ENCODE measurements at regions not wholly inside any gene's neighbourhood (a gene's known extent, or its start where the extent isn't known, plus 50 kb on each side); places are given as distances from the start of the nearest gene placed in this dataset.

GRCh38 chr13:37942929-37943328 lies 73.4 kb upstream of the TRPC4 start:
- no peak overlapping the region for H3K4me3 Mint-ChIP-seq
- H3K4me1 Mint-ChIP-seq (ENCODE audit: low read depth): no peaks in the 10 kb centered on the region

GRCh38 chr13:37934339-37935191 lies 65.0 kb upstream of the TRPC4 start:
- intact Hi-C loops (cut with micrococcal nuclease): no loop called here
- H3K27me3 Mint-ChIP-seq (ENCODE audit: insufficient read depth): no peaks in the 10 kb centered on the region
- peaks cover 6% of the 10 kb centered on the region for H3K9me3 Mint-ChIP-seq

More at GRCh38 chr13:37942929-37943328, 73.4 kb upstream of the TRPC4 start:
- Mint-ChIP-seq H3K36me3 (ENCODE audit: low read depth) (no peaks in the 10 kb centered on the region), H3K9me3 (peaks cover 5% of the 10 kb centered on the region), H3K27me3 (ENCODE audit: insufficient read depth) (no peaks in the 10 kb centered on the region), H3K27ac (no peak overlapping the region)
- intact Hi-C loops (cut with micrococcal nuclease): no loop called here
- DNase-seq (ENCODE audit: low spot score): no peak

GRCh38 chr13:37929308-37929707 lies 59.7 kb upstream of the TRPC4 start:
- intact Hi-C loops (cut with micrococcal nuclease): no loop called here
- Mint-ChIP-seq H3K4me3 (no peak overlapping the region), H3K4me1 (ENCODE audit: low read depth) (no peaks in the 10 kb centered on the region), H3K27me3 (ENCODE audit: insufficient read depth) (no peaks in the 10 kb centered on the region), H3K36me3 (ENCODE audit: low read depth) (no peaks in the 10 kb centered on the region), H3K27ac (no peak overlapping the region), H3K9me3 (no peaks in the 10 kb centered on the region)
- DNase-seq (ENCODE audit: low spot score): no peak

More at GRCh38 chr13:37934339-37935191, 65.0 kb upstream of the TRPC4 start:
- no peak overlapping the region for H3K27ac Mint-ChIP-seq
- no peak overlapping the region for H3K4me3 Mint-ChIP-seq
- DNase-seq (ENCODE audit: low spot score): no peak
- H3K4me1 Mint-ChIP-seq (ENCODE audit: low read depth): no peaks in the 10 kb centered on the region
- no peaks in the 10 kb centered on the region for H3K36me3 Mint-ChIP-seq (ENCODE audit: low read depth)

GRCh38 chr13:37927561-37927960 lies 58.0 kb upstream of the TRPC4 start:
- no peak for DNase-seq (ENCODE audit: low spot score)
- Mint-ChIP-seq H3K4me3 (no peak overlapping the region), H3K9me3 (no peaks in the 10 kb centered on the region), H3K27ac (no peak overlapping the region), H3K4me1 (ENCODE audit: low read depth) (no peaks in the 10 kb centered on the region), H3K36me3 (ENCODE audit: low read depth) (no peaks in the 10 kb centered on the region), H3K27me3 (ENCODE audit: insufficient read depth) (no peaks in the 10 kb centered on the region)
- intact Hi-C loops (cut with micrococcal nuclease): no loop called here

GRCh38 chr13:37925878-37926473 lies 56.4 kb upstream of the TRPC4 start:
- Mint-ChIP-seq H3K27me3 (ENCODE audit: insufficient read depth) (no peaks in the 10 kb centered on the region), H3K4me1 (ENCODE audit: low read depth) (no peaks in the 10 kb centered on the region), H3K27ac (no peak overlapping the region), H3K36me3 (ENCODE audit: low read depth) (no peaks in the 10 kb centered on the region), H3K9me3 (no peaks in the 10 kb centered on the region), H3K4me3 (no peak overlapping the region)
- no peak for DNase-seq (ENCODE audit: low spot score)
- intact Hi-C loops (cut with micrococcal nuclease): no loop called here

- Mint-ChIP-seq H3K4me1 (ENCODE audit: low read depth) (no peaks in the 10 kb centered on the region), H3K9me3 (no peaks in the 10 kb centered on the region), H3K27me3 (ENCODE audit: insufficient read depth) (no peaks in the 10 kb centered on the region), H3K4me3 (no peak overlapping the region), H3K27ac (no peak overlapping the region), H3K36me3 (ENCODE audit: low read depth) (no peaks in the 10 kb centered on the region)
- intact Hi-C loops (cut with micrococcal nuclease): no loop called here
- DNase-seq (ENCODE audit: low spot score): no peak
These were observed 53.7 kb upstream of the TRPC4 start for GRCh38 chr13:37923236-37923635.

- H3K9me3 Mint-ChIP-seq: peaks cover 3% of the 10 kb centered on the region
- no peak for DNase-seq (ENCODE audit: low spot score)
- H3K27me3 Mint-ChIP-seq (ENCODE audit: insufficient read depth): no peaks in the 10 kb centered on the region
- intact Hi-C loops (cut with micrococcal nuclease): no loop called here
- H3K4me1 Mint-ChIP-seq (ENCODE audit: low read depth): no peaks in the 10 kb centered on the region
- no peak overlapping the region for H3K4me3 Mint-ChIP-seq
- no peak overlapping the region for H3K27ac Mint-ChIP-seq
- no peaks in the 10 kb centered on the region for H3K36me3 Mint-ChIP-seq (ENCODE audit: low read depth)
These were observed 49.8 kb upstream of the TRPC4 start for GRCh38 chr13:37919329-37919880.
